ENCODE measurements at regions not wholly inside any gene's neighbourhood (a gene's known extent, or its start where the extent isn't known, plus 50 kb on each side); places are given as distances from the start of the nearest gene placed in this dataset.

- TF ChIP-seq CTCF (IDR thresholded peaks at IDR 0.05) (no peak), EP300 (IDR thresholded peaks at IDR 0.05) (no peak)
Observed at GRCh38 chr3:124615896-124616543, 114.2 kb upstream of the UMPS start.
